HG03378 (cell line): ENCODE measurements at regions not wholly inside any gene's neighbourhood (a gene's known extent, or its start where the extent isn't known, plus 50 kb on each side); places are given as distances from the start of the nearest gene placed in this dataset.
"Not testable (repeated sequence)": the region's sequence is repeated elsewhere in the genome, so short reads cannot be mapped to it uniquely, and the experiment has no call there.

Experiments used
- ATAC-seq: cut with Tn5 transposase; IDR thresholded peaks from one replicate; pipeline ENCODE4 v1.9.1; 2021; ENCODE audit warnings: mild to moderate bottlenecking, moderate library complexity; ENCODE audit not compliant: unreplicated experiment

- ATAC-seq: no peak
Observed at GRCh38 chr14:66003082-66003730, 483.0 kb upstream of the CCDC196 start.

GRCh38 chr14:66005900-66006434, 480.2 kb upstream of the CCDC196 start:
- no peak for ATAC-seq

- no peak for ATAC-seq
Observed at GRCh38 chr14:66008631-66009030, 477.5 kb upstream of the CCDC196 start.

GRCh38 chr14:66009089-66009488, 477.1 kb upstream of the CCDC196 start:
- ATAC-seq: no peak

GRCh38 chr14:66010695-66011094, 475.5 kb upstream of the CCDC196 start:
- ATAC-seq: no peak

- no peak for ATAC-seq
Observed at GRCh38 chr14:66011855-66012254, 474.3 kb upstream of the CCDC196 start.

GRCh38 chr14:66013607-66014006, 472.6 kb upstream of the CCDC196 start:
- not testable (repeated sequence) for ATAC-seq

- ATAC-seq: no peak
Observed at GRCh38 chr14:66015071-66015780, 470.9 kb upstream of the CCDC196 start.

- no peak for ATAC-seq
Observed at GRCh38 chr14:66017927-66018326, 468.2 kb upstream of the CCDC196 start.

GRCh38 chr14:66022526-66022925, 463.6 kb upstream of the CCDC196 start:
- no peak for ATAC-seq

GRCh38 chr14:66025779-66026178, 460.4 kb upstream of the CCDC196 start:
- no peak for ATAC-seq

GRCh38 chr14:66031981-66032380, 454.2 kb upstream of the CCDC196 start:
- ATAC-seq: not testable (repeated sequence)

GRCh38 chr14:66032800-66033199, 453.4 kb upstream of the CCDC196 start:
- ATAC-seq: no peak

- no peak for ATAC-seq
Observed at GRCh38 chr14:66036547-66036946, 449.6 kb upstream of the CCDC196 start.

- no peak for ATAC-seq
Observed at GRCh38 chr14:66037361-66037760, 448.8 kb upstream of the CCDC196 start.

- no peak for ATAC-seq
Observed at GRCh38 chr14:66038212-66038611, 448.0 kb upstream of the CCDC196 start.

- ATAC-seq: no peak
Observed at GRCh38 chr14:66038618-66039017, 447.6 kb upstream of the CCDC196 start.

GRCh38 chr14:66039495-66039894, 446.7 kb upstream of the CCDC196 start:
- ATAC-seq: no peak

GRCh38 chr14:66041582-66041981, 444.6 kb upstream of the CCDC196 start:
- no peak for ATAC-seq

GRCh38 chr14:66043921-66044320, 442.2 kb upstream of the CCDC196 start:
- no peak for ATAC-seq

GRCh38 chr14:66045572-66046021, 440.6 kb upstream of the CCDC196 start:
- no peak for ATAC-seq

GRCh38 chr14:66046035-66046434, 440.1 kb upstream of the CCDC196 start:
- no peak for ATAC-seq
